ENCODE measurements at regions not wholly inside any gene's neighbourhood (a gene's known extent, or its start where the extent isn't known, plus 50 kb on each side); places are given as distances from the start of the nearest gene placed in this dataset.
A peak's percentile ranks its signal among the peaks of the same experiment; 100 is the strongest.

DNA sequence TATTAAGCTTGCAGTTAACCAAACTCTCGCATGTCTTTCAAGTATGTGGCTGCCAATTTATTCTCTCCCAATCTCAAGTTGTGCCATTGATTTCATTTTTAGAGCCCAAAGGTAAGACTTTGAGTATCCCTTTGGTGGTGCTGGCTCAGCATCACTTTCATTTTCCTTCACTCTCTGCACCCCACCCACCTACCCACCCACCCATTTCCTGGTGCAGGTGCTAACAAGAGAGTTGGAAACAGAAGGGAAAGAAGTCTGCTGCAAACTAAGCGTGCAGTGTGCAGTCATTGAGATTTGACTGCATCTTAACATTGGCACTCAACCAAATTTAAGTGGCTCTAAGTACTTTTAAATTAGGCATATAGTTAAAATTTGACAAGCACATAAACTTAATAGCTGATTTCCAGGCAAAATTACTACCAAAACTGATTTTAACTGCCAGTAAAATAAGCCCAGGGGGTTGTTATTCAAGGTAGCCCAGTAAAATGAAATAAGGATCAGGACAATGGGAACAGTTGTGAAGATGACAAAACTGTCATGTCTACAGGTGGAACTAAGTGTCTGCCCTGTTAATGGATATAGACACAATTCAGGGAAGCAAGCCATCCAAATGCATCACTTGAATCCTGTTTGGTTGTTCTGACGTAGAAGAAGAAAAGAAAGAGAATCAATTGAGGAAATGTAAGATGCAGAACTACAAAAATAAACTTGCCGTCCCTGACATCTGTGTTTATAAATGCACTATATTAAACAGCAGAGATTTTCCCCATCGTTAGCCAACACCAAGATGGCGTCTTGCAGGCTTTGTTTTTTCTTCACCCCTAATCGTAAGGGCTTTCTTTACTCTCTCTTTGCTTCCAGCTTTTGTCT, 184.2 kb downstream of the KDR start:
- 86% methylated on average over 1 of the region's 7 CpGs; no CpG with 5 or more reads in 1 of the 2 experiments for WGBS, 2 experiments (ENCODE audit: extremely low coverage in 2 of 2, insufficient read length in 1 of 2)
- ChIA-PET POLR2A (ENCODE audit: unreplicated experiment) (interaction anchor here (0.6 kb wide), 1 partner anchor 613 kb away, joined by 3 read pairs; no protein-coding TSS in a partner anchor), CTCF (interaction anchor here (1.0 kb wide), 1 partner anchor 11 kb away, joined by 3 read pairs; no protein-coding TSS in a partner anchor)
- DNase-seq (no peak), ATAC-seq (ENCODE audit: low read depth) (peak; percentile 29; the same call in 1 of the 2 replicates)
- no peak overlapping the region for H2BK15ac ChIP-seq (ENCODE audit: low read depth, low read length)
- TF ChIP-seq RAD21 (IDR thresholded peaks at IDR 0.05; ENCODE audit: low read length): no peak
- H2AK5ac ChIP-seq (ENCODE audit: low read depth, low read length): no peak overlapping the region
- H4K91ac ChIP-seq (ENCODE audit: insufficient read depth, low read depth, low read length): no peak overlapping the region
- H3K14ac ChIP-seq (replicated peaks; ENCODE audit: low read depth, low read length): no peak overlapping the region; the same call in 1 of the 2 replicates
- H3K27me3 ChIP-seq (ENCODE audit: control insufficient read depth, insufficient read depth, low read length): peaks cover 2% of the 10 kb centered on the region; the same call in 1 of the 2 replicates
- intact Hi-C loops (cut with micrococcal nuclease) (no loop called here), dilution Hi-C loops (cut with HindIII; ENCODE audit: low sequenced_read_pairs, unreplicated experiment) (no loop called here), in situ Hi-C loops (cut with MboI; ENCODE audit: low sequenced_read_pairs) (no loop called here)
- H3K56ac ChIP-seq (ENCODE audit: extremely low read depth, insufficient read depth, low read length): no peak overlapping the region
- H3K4ac ChIP-seq (ENCODE audit: low read depth, low read length): no peak overlapping the region
- H2AFZ ChIP-seq (replicated peaks; ENCODE audit: low read length, poor library complexity): no peak overlapping the region
- H2AK9ac ChIP-seq (replicated peaks; ENCODE audit: low read depth, low read length, poor library complexity): no peak overlapping the region
- peak overlapping the region; percentile 32; the same call in 1 of the 2 replicates for H3K4me2 ChIP-seq (ENCODE audit: low read depth, low read length)
- H3K4me3 ChIP-seq (ENCODE audit: insufficient read depth, low read depth, low read length): no peak overlapping the region
- H3K79me1 ChIP-seq (ENCODE audit: low read depth in 1 of 2, low read length in 2 of 2): no peaks in the 10 kb centered on the region
- no peak overlapping the region for H3K23ac ChIP-seq (ENCODE audit: low read depth, low read length)
- BruUV-seq (replicated peaks): no TSS peak
- H3K4me1 ChIP-seq (ENCODE audit: control insufficient read depth, insufficient read depth, low read length): no peaks in the 10 kb centered on the region
- no peak overlapping the region for H2BK120ac ChIP-seq (ENCODE audit: low read depth, low read length)
- no peaks in the 10 kb centered on the region for H3K9me3 ChIP-seq (ENCODE audit: control insufficient read depth, insufficient read depth, low read length)
- H3K27ac ChIP-seq (ENCODE audit: insufficient read depth, low read length): no peak overlapping the region
- H3K36me3 ChIP-seq (ENCODE audit: control insufficient read depth, insufficient read depth, low read length): no peaks in the 10 kb centered on the region
- H4K8ac ChIP-seq (ENCODE audit: low read depth in 2 of 2, low read length in 2 of 2): 0 out of 4 replicates have a peak overlapping the region, but pooled peaks of 1 of the 2 experiments have one; percentile 24
- H3K18ac ChIP-seq (ENCODE audit: low read depth, low read length): peak overlapping the region; percentile 79; the same call in 1 of the 2 replicates
- no peaks in the 10 kb centered on the region for H4K20me1 ChIP-seq (ENCODE audit: insufficient read depth, low read length)
- H2BK5ac ChIP-seq (ENCODE audit: low read depth, low read length, poor library complexity, severe bottlenecking): no peak overlapping the region
- no peak overlapping the region for H2BK20ac ChIP-seq (ENCODE audit: low read depth, low read length)
- peak overlapping the region; percentile 64; the same call in 1 of the 2 replicates for H4K5ac ChIP-seq (ENCODE audit: low read depth, low read length)
- no peak overlapping the region for H3K9ac ChIP-seq (ENCODE audit: low read depth, low read length)
- no peaks in the 10 kb centered on the region for H3K9me1 ChIP-seq (ENCODE audit: insufficient read depth, low read length)

All from IMR-90 (cell line).